Body of pancreas (tissue), 4 donors: ENCODE measurements at regions not wholly inside any gene's neighbourhood (a gene's known extent, or its start where the extent isn't known, plus 50 kb on each side); places are given as distances from the start of the nearest gene placed in this dataset.
"Not testable (repeated sequence)": the region's sequence is repeated elsewhere in the genome, so short reads cannot be mapped to it uniquely, and the experiment has no call there.

Source experiments
- ATAC-seq: fragments of 150-250 bp; one replicate; pipeline ENCODE4 v1.9.1; 2016
- DNase-seq, 4 donors: peaks; one replicate each; pipeline ENCODE4 v3.0.0-alpha.2; 2019
- H3K27ac ChIP-seq, 4 donors: fragments of 200-600 bp; sonication (generic); 1 replicate in 3 of 4; 2 replicates in 1 of 4; pipeline versions ENCODE4 v1.5.1 to v1.6.1; 2016 to 2019; ENCODE audit warnings: mild to moderate bottlenecking in 1 of 4, mixed read lengths in 1 of 4, moderate library complexity in 1 of 4
- H3K27me3 ChIP-seq, 2 donors: fragments of 200-600 bp; sonication (generic); one replicate each; pipeline ENCODE4 v1.6.0; 2016; ENCODE audit warnings: mild to moderate bottlenecking in 1 of 2
- H3K36me3 ChIP-seq, 2 donors: fragments of 200-600 bp; sonication (generic); replicated peaks in 1 of 2; 2 replicates each; pipeline ENCODE4 v1.5.1; 2016; ENCODE audit warnings: low read depth in 2 of 2; ENCODE audit not compliant: insufficient read depth in 1 of 2
- H3K4me1 ChIP-seq: fragments of 200-600 bp; sonication (generic); one replicate; pipeline ENCODE4 v1.6.0; 2016
- H3K4me3 ChIP-seq, 2 donors: fragments of 200-600 bp; sonication (generic); 1 replicate in 1 of 2; 2 replicates in 1 of 2; pipeline ENCODE4 v1.5.1; 2016 to 2019
- H3K9me3 ChIP-seq, 3 donors: fragments of 200-600 bp; sonication (generic); 1 replicate in 2 of 3; 2 replicates in 1 of 3; pipeline ENCODE4 v1.5.1; 2016
- POLR2A ChIP-seq, 3 donors: fragments of 450-650 bp; IDR thresholded peaks; one replicate each; pipeline ENCODE4 v1.6.1; 2016; ENCODE audit warnings: antibody characterized with exemption in 3 of 3, mild to moderate bottlenecking in 2 of 3
- WGBS, 2 donors: methylation state at CpG; one replicate each; pipeline ENCODE4 v1.1.5; 2017; 5-methylcytosine and 5-hydroxymethylcytosine counted together
- intact Hi-C: fragments of 100-400 bp; cut with DNase I; formaldehyde crosslinking; loops from one replicate; pipeline ENCODE4 v1.15.1; 2023

DNA sequence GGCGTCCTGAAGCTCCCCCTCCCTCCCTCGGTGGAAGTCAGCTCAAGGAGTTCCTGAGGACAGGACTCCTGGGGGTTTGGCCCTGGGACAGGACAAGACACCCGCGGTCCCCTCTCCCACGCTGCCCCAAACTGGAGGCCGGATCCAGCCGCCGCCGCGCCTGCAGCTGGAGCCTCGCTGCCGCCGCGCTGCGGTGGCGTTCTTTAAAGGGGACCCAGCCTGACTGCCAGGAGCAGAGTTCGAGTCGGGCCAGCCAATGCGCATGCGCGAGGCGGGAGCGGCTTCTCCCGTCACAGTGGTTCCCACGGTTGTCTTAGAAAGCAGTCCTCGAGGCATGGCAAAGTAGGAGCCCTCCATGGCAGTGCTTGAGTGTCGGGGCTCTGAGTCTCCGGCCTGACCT, 362.7 kb upstream of the ZNF337 start:
- H3K4me3 ChIP-seq, H3K27me3 ChIP-seq, H3K4me1 ChIP-seq, DNase-seq, ATAC-seq, H3K36me3 ChIP-seq, H3K27ac ChIP-seq, intact Hi-C loops, H3K9me3 ChIP-seq: not testable (repeated sequence)
- no CpG with 5 or more reads among the region's 28 CpGs for WGBS, 2 donors

DNA sequence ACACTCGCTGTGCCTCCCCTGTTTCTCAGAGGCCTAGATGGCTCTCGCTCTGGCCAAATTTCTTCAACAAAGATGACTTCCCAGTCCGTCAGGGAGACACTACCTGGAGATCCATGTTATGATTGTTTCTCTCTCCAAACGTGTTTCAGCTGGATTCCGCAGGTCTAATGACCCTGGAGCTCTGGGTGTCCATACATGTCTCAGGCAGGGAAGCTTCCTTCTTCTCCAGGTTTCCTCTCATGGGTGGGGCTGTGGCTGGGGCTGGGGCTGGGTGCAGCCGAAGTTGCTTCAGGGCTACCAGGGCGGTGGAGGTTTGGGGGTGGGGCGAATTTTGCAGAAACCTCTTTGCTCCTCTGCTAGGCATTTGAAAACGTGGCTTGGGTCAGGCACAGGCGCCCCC, 361.8 kb upstream of the ZNF337 start:
- H3K27me3 ChIP-seq, ATAC-seq: not testable (repeated sequence)
- WGBS, 2 donors = no CpG with 5 or more reads among the region's 10 CpGs

DNA sequence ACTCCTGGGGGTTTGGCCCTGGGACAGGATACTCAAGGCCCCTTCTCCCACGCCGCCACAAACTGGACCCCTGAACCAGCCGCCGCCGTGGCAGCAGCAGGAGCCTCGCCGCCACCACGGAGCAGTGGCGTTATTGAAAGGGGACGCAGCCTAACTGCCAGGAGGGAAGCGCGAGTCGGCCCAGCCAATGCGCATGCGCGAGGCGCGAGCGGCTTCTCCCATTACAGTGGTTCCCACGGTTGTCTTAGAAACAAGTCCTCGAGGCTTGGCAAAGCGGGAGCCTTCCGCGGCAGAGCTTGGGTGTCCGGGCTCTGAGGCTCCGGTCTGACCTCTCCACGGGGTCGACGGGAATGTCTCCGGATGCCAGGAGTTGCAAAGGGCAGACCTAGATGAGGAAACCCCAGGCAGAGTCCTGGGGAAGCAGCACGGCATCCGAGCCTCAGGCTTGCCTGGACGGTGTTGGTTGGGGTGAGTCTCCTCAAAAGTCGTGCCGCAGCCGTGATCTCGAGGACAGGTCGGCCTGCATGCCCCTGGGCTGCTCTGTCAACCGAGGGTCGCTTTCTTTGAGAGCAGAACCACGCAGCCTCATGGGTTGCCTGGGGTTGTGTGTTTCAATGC, 360.6 kb upstream of the ZNF337 start:
- DNase-seq, H3K9me3 ChIP-seq, H3K27me3 ChIP-seq, H3K4me1 ChIP-seq, H3K4me3 ChIP-seq, H3K36me3 ChIP-seq, intact Hi-C loops, H3K27ac ChIP-seq: not testable (repeated sequence)
- WGBS, 2 donors = no CpG with 5 or more reads among the region's 41 CpGs
- ATAC-seq = peak; percentile 30

More for the DNA sequence above, 361.8 kb upstream of the ZNF337 start:
- DNase-seq, H3K36me3 ChIP-seq, intact Hi-C loops, H3K9me3 ChIP-seq, H3K27ac ChIP-seq, H3K4me3 ChIP-seq, H3K4me1 ChIP-seq: not testable (repeated sequence)

DNA sequence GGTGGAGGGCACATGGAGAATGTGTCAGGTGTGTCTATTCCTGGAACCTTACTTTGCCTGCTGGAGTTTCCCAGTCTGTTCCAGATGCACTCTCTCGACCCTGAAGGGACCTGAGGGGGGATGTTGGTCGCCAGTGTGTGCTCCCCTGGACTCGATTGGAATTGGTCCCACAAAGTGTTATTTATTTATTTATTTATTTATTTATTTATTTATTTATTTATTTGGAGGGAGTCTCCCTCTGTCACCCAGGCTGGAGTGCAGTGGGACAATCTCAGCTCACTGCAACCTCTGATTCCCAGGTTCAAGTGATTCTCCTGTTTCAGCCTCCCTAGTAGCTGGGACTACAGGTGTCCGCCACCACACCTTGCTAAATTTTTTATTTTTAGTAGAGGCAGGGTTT, 329.1 kb upstream of the ZNF337 start:
- H3K4me1 ChIP-seq, intact Hi-C loops: not testable (repeated sequence)

DNA sequence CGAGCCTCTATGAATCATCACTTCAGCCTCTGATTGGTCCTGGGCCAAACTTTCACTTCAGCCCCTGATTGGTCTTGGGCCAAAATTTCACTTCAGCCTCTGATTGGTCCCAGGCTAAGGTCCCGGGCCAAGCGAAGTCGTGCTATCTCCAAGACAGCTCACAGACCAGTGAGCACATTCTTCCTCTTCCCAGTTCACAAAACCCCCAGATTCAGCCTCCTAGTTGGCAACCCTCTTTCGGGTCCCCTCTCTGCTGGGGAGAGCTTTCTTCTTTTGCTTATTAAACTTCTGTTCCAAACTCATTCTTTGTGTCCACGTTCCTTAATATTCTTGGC, 314.3 kb upstream of the ZNF337 start:
- H3K27me3 ChIP-seq, H3K4me3 ChIP-seq, intact Hi-C loops, H3K27ac ChIP-seq, H3K4me1 ChIP-seq, H3K36me3 ChIP-seq, ATAC-seq, H3K9me3 ChIP-seq, DNase-seq: not testable (repeated sequence)
- no CpG with 5 or more reads among the region's 6 CpGs for WGBS, 2 donors

More for the DNA sequence above, 329.1 kb upstream of the ZNF337 start:
- not testable (repeated sequence) for H3K27ac ChIP-seq, DNase-seq, H3K36me3 ChIP-seq, H3K4me3 ChIP-seq, ATAC-seq, H3K9me3 ChIP-seq, H3K27me3 ChIP-seq
- WGBS, 2 donors = no CpG with 5 or more reads among the region's 4 CpGs

DNA sequence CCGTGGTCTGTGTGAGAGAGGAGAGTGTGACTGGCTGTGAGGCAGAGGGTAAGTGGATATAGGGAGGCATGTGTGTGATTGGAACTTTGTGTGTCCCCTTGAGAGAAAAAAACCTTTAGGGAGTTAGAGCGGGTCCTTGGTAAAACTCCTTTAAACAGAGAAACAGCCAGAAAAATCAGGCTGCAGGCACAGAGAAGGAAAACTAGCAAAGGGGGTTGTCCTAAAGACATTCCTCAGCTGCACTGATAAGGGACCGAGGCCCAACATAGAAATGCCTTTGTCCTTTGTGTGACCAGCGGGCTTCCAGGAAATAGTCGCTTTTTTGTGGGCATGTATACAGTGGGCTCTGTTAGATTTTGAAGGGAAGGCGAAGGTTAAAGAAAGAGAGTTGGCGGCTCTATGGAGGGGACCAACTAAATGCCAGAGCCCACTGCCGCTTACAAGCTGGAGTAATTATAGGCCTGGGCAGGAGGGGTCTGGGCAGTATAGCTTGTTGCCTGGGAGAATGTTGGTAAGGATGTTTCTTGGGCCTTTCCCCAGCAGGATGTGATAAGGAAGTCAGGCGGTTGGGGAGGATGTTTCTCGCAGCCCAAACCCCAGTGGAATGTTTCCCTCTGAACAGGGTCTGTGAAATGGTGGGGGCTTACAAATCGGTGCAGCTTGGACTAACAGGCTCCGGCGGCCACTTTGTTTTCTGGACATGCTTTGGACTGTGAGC, 313.7 kb upstream of the ZNF337 start:
- Histone ChIP-seq H3K4me3 (peak overlapping the region; percentile 61 to 74), H3K27ac (peak overlapping the region; percentile 83 to 96 (median 88))
- intact Hi-C loops, ATAC-seq, H3K36me3 ChIP-seq, H3K9me3 ChIP-seq, H3K4me1 ChIP-seq, H3K27me3 ChIP-seq: not testable (repeated sequence)
- DNase-seq = peak; percentile 23 to 49 (median 31)
- 5 to 9% methylated on average over 5 to 10 of the region's 13 CpGs for WGBS, 2 donors
- peak in 2 of 3 donors; percentile 32 to 59 for TF ChIP-seq POLR2A (IDR thresholded peaks at IDR 0.05)

DNA sequence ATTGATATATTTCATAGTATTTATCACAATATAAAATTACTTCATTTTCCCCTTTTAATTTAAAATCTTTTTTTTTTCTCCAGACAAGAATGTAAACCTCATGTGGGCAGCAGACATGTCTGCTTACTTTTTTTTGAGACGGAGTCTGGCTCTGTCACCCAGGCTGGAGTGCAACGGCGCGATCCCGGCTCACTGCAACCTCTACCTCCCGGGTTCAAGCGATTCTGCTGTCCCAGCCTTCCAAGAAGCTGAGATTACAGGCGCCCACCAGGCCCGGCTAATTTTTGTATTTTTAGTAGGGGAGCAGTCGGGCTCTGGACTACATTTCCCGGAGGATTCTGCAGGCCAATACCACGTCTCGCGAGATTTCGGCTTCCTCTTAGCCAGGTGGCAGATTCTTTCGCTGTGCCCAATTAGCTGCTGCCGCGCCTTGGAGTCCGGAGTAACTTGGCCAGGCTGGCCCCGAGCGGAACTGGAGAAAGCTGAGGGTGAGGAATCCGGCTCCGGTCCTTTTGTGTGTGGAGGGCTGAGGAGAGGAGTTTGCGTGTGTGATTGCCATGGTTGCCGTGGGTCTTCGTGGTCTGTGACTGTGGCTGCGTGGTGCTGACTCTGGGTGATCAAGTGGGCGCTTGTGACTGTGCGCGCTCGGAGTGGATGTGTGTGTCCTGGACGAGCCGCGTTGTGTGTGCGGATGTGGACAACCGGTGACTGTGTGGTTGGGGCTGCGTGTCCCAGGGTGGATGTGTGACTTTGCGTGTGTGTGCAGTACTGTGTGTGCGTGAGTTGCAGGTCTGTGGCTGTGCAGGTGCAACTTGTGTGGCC, 313.0 kb upstream of the ZNF337 start:
- H3K4me1 ChIP-seq, intact Hi-C loops, H3K36me3 ChIP-seq, H3K27me3 ChIP-seq, H3K9me3 ChIP-seq: not testable (repeated sequence)
- peak; percentile 53 for ATAC-seq
- peak; percentile 68 to 93 (median 90) for TF ChIP-seq POLR2A (IDR thresholded peaks at IDR 0.05)
- WGBS, 2 donors = 19 to 49% methylated on average over 24 to 39 of the region's 39 CpGs
- H3K27ac ChIP-seq = peak overlapping the region; percentile 83 to 96 (median 88)
- peak overlapping the region; percentile 61 to 74 for H3K4me3 ChIP-seq
- peak; percentile 93 to 97 (median 96) for DNase-seq

DNA sequence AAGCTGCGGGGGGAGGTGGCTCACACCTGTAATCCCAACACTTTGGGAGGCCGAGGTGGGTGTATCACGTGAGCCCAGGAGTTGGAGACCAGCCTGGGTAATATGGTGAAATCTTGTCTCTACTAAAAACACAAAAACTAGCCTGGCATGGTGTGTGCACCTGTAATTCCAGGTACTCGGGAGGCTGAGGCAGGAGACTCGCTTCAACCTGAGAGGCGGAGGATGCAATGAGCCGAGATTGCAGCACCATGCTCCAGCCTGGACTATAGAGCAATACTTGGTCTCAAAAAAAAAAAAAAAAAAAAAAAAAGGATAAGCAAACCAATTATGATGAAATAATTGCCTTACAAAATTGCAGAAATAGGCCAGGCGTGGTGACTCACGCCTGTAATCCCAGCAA, 311.4 kb upstream of the ZNF337 start:
- intact Hi-C loops = not testable (repeated sequence)
- 81 to 86% methylated on average over 9 of the region's 9 CpGs for WGBS, 2 donors

DNA sequence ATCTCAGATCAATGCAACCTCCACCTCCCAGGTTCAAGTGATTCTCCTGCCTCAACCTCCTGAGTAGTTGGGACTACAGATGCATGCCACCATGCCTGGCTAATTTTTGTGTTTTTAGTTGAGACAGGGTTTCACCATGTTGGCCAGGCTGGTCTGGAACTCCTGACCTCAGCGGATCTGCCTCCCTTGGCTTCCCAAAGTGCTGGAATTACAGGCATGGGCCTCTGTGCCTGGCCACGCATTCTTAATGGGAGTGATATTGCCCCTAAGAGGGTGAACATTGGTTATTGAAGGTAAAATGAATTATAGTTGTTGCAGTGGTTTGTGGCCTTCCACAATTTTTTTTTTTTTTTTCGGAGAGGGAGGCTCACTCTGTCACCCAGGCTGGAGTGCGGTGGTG, 309.5 kb upstream of the ZNF337 start:
- H3K4me1 ChIP-seq, H3K36me3 ChIP-seq, H3K4me3 ChIP-seq, H3K27ac ChIP-seq, H3K27me3 ChIP-seq, DNase-seq, H3K9me3 ChIP-seq, ATAC-seq, intact Hi-C loops: not testable (repeated sequence)
- 91 to 100% methylated on average over 3 to 4 of the region's 4 CpGs for WGBS, 2 donors

More for the DNA sequence above, 311.4 kb upstream of the ZNF337 start:
- not testable (repeated sequence) for H3K4me3 ChIP-seq, H3K27me3 ChIP-seq, ATAC-seq, H3K27ac ChIP-seq, H3K4me1 ChIP-seq, H3K9me3 ChIP-seq, DNase-seq, H3K36me3 ChIP-seq

DNA sequence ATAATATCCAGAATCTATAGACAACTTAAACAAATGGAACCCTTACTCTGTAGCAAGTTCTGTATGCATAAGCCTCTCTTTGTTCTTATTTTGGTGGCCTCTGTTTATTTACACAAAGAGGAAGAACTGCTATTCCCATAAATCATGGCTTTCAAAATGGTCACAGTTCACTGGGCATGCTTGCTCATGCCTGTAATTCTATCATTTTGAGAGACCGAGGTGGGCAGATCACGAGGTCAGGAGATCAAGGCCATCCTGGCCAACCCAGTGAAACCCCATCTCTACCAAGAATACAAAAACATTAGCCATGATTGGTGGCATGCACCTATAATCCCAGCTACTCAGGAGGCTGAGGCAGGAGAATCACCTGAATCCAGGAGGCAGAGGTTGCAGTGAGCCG, 307.3 kb upstream of the ZNF337 start:
- H3K36me3 ChIP-seq, DNase-seq, H3K4me1 ChIP-seq, H3K27ac ChIP-seq, intact Hi-C loops, H3K4me3 ChIP-seq, H3K9me3 ChIP-seq, H3K27me3 ChIP-seq, ATAC-seq: not testable (repeated sequence)
- WGBS, 2 donors = 80 to 82% methylated on average over 3 of the region's 3 CpGs

DNA sequence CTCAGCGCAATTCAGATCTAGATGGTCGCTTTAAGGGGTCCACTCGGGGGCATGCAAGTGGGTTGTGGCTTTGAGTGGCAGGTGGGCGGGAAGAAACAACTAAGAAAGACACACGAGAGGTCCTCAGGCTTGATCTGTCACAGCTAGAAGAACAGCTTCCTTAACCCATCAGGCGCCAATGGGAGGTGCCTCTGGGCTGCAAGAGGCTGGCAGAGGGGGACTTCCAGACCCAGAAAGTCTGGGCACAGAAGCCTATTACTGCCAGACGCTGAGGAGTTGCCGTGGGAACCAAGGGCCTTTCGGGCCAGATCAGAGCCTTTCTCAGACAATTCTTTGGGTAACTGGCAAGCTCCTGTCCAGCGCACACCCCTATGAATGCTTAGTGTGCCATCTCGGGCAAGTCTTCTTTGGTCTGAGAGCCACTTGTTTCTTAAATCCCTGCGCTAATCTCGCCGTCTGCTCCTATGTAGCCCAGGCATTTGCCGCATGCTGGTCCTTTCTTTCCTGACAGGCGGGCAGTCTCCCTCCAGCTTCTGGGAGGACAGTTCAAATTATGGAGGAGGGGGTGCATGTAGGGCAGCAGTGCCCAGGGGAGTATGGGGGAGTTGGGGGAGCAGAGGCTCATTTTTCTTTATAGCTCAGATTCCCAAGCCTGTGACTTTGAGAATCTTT, 300.9 kb upstream of the ZNF337 start:
- H3K4me3 ChIP-seq, H3K27ac ChIP-seq, ATAC-seq, H3K36me3 ChIP-seq, H3K27me3 ChIP-seq, DNase-seq, H3K4me1 ChIP-seq, H3K9me3 ChIP-seq, intact Hi-C loops: not testable (repeated sequence)
- WGBS, 2 donors = 65 to 73% methylated on average over 12 to 14 of the region's 16 CpGs
